ENCODE measurements at regions not wholly inside any gene's neighbourhood (a gene's known extent, or its start where the extent isn't known, plus 50 kb on each side); places are given as distances from the start of the nearest gene placed in this dataset.

- Mint-ChIP-seq H3K4me1 (ENCODE audit: low read depth, unreplicated experiment) (peaks cover 15% of the 10 kb centered on the region), H3K36me3 (ENCODE audit: insufficient read depth, unreplicated experiment) (no peaks in the 10 kb centered on the region), H3K4me3 (ENCODE audit: unreplicated experiment) (no peak overlapping the region), H3K9me3 (ENCODE audit: unreplicated experiment) (peaks cover 2% of the 10 kb centered on the region), H3K27ac (ENCODE audit: unreplicated experiment) (no peak overlapping the region), H3K27me3 (ENCODE audit: insufficient read depth, unreplicated experiment) (no peaks in the 10 kb centered on the region)
- BruUV-seq (replicated peaks) = no TSS peak
- intact Hi-C loops (cut with micrococcal nuclease; ENCODE audit: unreplicated experiment) = no loop called here
- DNase-seq = no peak
- Histone ChIP-seq H3K4me1 (peaks cover 19% of the 10 kb centered on the region), H3K9me3 (no peaks in the 10 kb centered on the region), H3K4me3 (ENCODE audit: low read depth, low read length) (no peak overlapping the region), H3K36me3 (ENCODE audit: control insufficient read depth, insufficient read depth, low read length) (no peaks in the 10 kb centered on the region), H3K27me3 (replicated peaks; ENCODE audit: control insufficient read depth, insufficient read depth, low read length) (no peaks in the 10 kb centered on the region)
- ChIA-PET CTCF (no interaction called here), POLR2A (no interaction called here)
- TF ChIP-seq, protein P1, sequence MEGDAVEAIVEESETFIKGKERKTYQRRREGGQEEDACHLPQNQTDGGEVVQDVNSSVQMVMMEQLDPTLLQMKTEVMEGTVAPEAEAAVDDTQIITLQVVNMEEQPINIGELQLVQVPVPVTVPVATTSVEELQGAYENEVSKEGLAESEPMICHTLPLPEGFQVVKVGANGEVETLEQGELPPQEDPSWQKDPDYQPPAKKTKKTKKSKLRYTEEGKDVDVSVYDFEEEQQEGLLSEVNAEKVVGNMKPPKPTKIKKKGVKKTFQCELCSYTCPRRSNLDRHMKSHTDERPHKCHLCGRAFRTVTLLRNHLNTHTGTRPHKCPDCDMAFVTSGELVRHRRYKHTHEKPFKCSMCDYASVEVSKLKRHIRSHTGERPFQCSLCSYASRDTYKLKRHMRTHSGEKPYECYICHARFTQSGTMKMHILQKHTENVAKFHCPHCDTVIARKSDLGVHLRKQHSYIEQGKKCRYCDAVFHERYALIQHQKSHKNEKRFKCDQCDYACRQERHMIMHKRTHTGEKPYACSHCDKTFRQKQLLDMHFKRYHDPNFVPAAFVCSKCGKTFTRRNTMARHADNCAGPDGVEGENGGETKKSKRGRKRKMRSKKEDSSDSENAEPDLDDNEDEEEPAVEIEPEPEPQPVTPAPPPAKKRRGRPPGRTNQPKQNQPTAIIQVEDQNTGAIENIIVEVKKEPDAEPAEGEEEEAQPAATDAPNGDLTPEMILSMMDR (IDR thresholded peaks at IDR 0.05; ENCODE audit: insufficient read depth in 1 of 2, low read depth in 1 of 2, low read length in 1 of 2, severe bottlenecking in 1 of 2, unreplicated experiment in 1 of 2) = no peak
Measured at GRCh38 chr2:74742471-74742870, 88.4 kb downstream of the SEMA4F start.

- no peaks in the 10 kb centered on the region for H3K36me3 Mint-ChIP-seq (ENCODE audit: insufficient read depth, unreplicated experiment)
- intact Hi-C loops (cut with micrococcal nuclease; ENCODE audit: unreplicated experiment) = no loop called here
- ChIA-PET POLR2A (no interaction called here), CTCF (no interaction called here)
- no peak overlapping the region for H3K4me3 Mint-ChIP-seq (ENCODE audit: unreplicated experiment)
- DNase-seq = no peak
- Histone ChIP-seq H3K27me3 (replicated peaks; ENCODE audit: control insufficient read depth, insufficient read depth, low read length) (no peaks in the 10 kb centered on the region), H3K4me1 (peaks cover 19% of the 10 kb centered on the region), H3K36me3 (ENCODE audit: control insufficient read depth, insufficient read depth, low read length) (no peaks in the 10 kb centered on the region), H3K4me3 (ENCODE audit: low read depth, low read length) (no peak overlapping the region), H3K9me3 (no peaks in the 10 kb centered on the region)
- H3K9me3 Mint-ChIP-seq (ENCODE audit: unreplicated experiment) = no peaks in the 10 kb centered on the region
- H3K27ac Mint-ChIP-seq (ENCODE audit: unreplicated experiment) = no peak overlapping the region
- H3K27me3 Mint-ChIP-seq (ENCODE audit: insufficient read depth, unreplicated experiment) = no peaks in the 10 kb centered on the region
- TF ChIP-seq, protein P1 (IDR thresholded peaks at IDR 0.05; ENCODE audit: insufficient read depth in 1 of 2, low read depth in 1 of 2, low read length in 1 of 2, severe bottlenecking in 1 of 2, unreplicated experiment in 1 of 2) = no peak
- H3K4me1 Mint-ChIP-seq (ENCODE audit: low read depth, unreplicated experiment) = peaks cover 15% of the 10 kb centered on the region
- no TSS peak for BruUV-seq (replicated peaks)
Measured at GRCh38 chr2:74743039-74743438, 89.0 kb downstream of the SEMA4F start.

DNA sequence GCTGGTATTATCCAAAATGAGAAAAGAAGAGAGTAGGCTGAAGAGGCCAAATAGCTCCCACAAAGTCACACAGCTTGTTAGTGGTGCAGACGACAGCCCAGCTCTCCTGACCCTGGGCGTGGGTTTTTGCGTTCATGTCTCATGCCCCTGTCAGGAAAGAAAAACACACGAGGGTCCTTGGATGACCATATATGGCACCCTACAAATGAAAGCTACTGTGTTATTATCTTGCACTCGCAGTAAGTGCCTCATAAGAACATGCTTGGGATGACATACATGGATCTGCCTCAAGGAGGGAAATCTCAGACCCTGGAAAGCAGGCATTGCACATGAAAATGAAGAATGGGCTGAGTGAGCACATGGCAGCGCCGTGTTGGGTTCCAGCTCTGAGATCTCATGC lies 89.7 kb downstream of the SEMA4F start:
- POLR2A ChIA-PET = no interaction called here
- no peak for DNase-seq
- H3K36me3 Mint-ChIP-seq (ENCODE audit: insufficient read depth, unreplicated experiment) = no peaks in the 10 kb centered on the region
- intact Hi-C loops (cut with micrococcal nuclease; ENCODE audit: unreplicated experiment) = no loop called here
- H3K9me3 Mint-ChIP-seq (ENCODE audit: unreplicated experiment) = no peaks in the 10 kb centered on the region
- TF ChIP-seq, protein P1 (IDR thresholded peaks at IDR 0.05; ENCODE audit: insufficient read depth in 1 of 2, low read depth in 1 of 2, low read length in 1 of 2, severe bottlenecking in 1 of 2, unreplicated experiment in 1 of 2) = no peak
- no peaks in the 10 kb centered on the region for H3K27me3 ChIP-seq (replicated peaks; ENCODE audit: control insufficient read depth, insufficient read depth, low read length)
- H3K27ac Mint-ChIP-seq (ENCODE audit: unreplicated experiment) = no peak overlapping the region
- peaks cover 19% of the 10 kb centered on the region for H3K4me1 ChIP-seq
- no TSS peak for BruUV-seq (replicated peaks)
- H3K4me3 ChIP-seq (ENCODE audit: low read depth, low read length) = no peak overlapping the region
- no peaks in the 10 kb centered on the region for H3K9me3 ChIP-seq
- H3K27me3 Mint-ChIP-seq (ENCODE audit: insufficient read depth, unreplicated experiment) = no peaks in the 10 kb centered on the region
- CTCF ChIA-PET = no interaction called here
- no peaks in the 10 kb centered on the region for H3K36me3 ChIP-seq (ENCODE audit: control insufficient read depth, insufficient read depth, low read length)
- H3K4me3 Mint-ChIP-seq (ENCODE audit: unreplicated experiment) = no peak overlapping the region
- H3K4me1 Mint-ChIP-seq (ENCODE audit: low read depth, unreplicated experiment) = peaks cover 15% of the 10 kb centered on the region
